Cardiac septum (tissue), 1 donor: ENCODE measurements at regions not wholly inside any gene's neighbourhood (a gene's known extent, or its start where the extent isn't known, plus 50 kb on each side); places are given as distances from the start of the nearest gene placed in this dataset.

ENCODE experiments used
- DNase-seq: peaks from one replicate; pipeline ENCODE4 v3.0.0-alpha.2; 2020; ENCODE audit warnings: low spot score
- intact Hi-C: fragments of 100-400 bp; cut with DNase I; formaldehyde crosslinking; loops from one replicate; pipeline ENCODE4 v1.14.0; 2022
- donor health status: DM: no; HTN: no; CAD: no.

GRCh38 chr18:40524881-40525280, 1430.2 kb upstream of the PIK3C3 start:
- DNase-seq, result no peak
- intact Hi-C loops, result no loop called here

- intact Hi-C loops, result no loop called here
- no peak for DNase-seq
These were observed 1431.7 kb upstream of the PIK3C3 start for GRCh38 chr18:40523287-40523686.

DNA sequence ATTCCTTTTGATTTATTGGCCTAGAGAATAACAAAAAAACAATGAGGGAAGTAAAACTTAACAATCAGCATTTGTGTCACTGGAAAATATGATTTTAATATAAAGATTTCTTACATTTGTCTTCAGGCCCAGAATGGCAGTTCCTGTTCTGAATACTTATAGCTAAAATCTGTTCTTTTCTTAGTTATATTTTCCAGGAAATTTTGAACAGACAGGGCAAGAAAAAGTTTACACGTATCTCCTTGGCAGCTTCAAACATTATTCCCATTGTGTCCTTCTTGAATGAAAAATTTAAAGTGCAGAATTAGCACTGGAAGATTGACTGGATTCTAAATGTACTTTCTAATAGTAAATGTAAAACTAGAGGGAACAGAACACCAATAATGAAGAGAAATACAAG, 1454.0 kb upstream of the PIK3C3 start:
- intact Hi-C loops, result no loop called here
- DNase-seq, result no peak

DNA sequence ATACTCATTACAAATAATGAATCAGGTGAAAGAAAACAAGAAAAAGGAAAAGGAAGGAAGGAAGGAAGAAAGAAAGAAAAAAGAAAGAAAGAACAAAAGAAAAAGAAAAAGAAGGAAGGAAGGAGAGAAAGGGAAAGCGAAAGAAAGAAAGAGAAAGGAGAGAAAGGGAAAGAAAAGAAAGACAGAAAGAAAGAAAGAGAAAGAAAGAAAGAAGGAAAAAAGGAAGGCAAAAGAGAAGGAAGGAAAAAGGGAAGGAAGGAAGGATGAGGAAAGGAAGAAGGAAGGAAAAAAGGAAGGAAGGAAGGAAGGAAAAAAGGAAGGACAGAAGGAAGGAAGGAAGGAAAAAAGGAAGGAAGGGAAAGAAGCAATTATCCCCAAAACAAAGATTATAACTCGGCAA, 1460.4 kb upstream of the PIK3C3 start:
- intact Hi-C loops, result no loop called here
- no peak for DNase-seq

DNA sequence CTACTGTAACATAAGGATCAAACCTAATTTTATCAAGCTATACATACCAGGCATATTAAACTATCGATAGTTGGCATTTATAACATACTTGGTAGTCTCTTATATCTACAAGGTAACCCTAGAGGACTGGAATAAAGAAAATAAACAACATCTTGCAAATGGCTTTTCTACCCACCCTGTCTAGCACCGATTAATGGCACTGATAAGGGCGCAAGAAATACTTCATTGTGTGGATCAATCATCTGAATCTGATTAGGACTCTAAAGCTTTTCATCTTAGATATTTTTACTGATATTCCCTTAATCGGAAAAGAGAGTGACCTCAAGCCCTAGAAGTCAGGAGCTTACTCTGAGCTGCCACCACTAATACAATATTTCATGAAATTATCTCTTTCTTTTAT, 1461.7 kb upstream of the PIK3C3 start:
- intact Hi-C loops, result no loop called here
- no peak for DNase-seq

- no peak for DNase-seq
- intact Hi-C loops, result no loop called here
These were observed 1465.7 kb upstream of the PIK3C3 start for GRCh38 chr18:40489301-40489700.

GRCh38 chr18:40485318-40485717, 1469.7 kb upstream of the PIK3C3 start:
- DNase-seq, result no peak
- intact Hi-C loops, result no loop called here

DNA sequence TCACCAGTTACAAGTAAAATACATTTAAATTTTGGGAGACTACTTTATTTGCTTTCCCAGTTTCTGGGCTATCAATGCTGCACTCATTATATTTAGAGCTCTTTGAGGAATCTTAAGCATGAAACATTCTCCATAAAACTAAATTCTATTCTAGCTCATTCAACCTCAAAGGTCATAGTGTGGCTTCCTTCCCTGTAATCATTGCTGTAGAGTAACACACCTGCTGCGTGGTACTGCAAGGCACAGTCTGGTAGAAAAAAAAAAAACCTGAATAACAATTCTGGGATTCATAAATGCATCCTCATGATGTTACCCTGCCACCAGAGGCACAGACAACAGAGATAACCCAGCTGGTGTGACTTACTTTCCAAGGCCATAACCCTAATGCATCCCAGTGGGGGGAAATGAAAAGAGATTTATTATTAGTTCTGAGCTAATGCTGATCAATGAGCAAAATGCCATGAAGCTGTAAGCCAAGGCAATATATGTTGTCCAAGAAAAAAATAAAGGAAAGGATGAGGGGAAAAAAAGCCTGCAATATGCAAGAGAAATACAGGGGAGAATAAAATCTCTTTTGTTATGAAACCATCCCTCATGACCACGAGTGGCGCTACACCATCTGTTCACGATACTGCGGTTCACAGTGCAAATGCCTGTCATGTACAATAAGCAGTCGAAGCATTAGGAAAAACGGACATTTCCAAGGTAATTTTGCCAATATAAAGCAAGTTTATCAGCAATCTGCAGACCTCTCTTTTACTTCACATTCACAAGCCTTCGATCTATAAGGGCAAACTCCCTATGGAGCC, 1481.6 kb upstream of the PIK3C3 start:
- intact Hi-C loops, result no loop called here
- DNase-seq, result no peak

DNA sequence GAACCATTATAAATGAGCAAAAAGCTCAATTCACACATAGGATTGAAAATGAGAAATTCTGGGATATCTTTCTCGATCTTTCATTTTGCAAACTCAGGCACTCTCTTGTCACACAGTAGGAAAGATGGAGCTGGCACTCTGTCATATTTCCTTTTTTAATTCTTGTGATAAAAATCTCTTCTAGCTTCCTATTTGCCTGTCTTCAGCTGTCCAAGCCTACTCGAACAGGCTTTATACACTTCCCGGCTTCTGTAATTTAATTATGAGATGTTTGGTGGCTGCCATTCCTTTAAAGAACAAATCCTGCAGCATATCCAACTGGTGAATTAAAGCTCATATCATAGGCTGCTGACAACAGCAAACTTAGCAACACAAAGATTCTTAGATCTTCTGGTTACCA, 1484.3 kb upstream of the PIK3C3 start:
- no peak for DNase-seq
- intact Hi-C loops, result no loop called here

DNA sequence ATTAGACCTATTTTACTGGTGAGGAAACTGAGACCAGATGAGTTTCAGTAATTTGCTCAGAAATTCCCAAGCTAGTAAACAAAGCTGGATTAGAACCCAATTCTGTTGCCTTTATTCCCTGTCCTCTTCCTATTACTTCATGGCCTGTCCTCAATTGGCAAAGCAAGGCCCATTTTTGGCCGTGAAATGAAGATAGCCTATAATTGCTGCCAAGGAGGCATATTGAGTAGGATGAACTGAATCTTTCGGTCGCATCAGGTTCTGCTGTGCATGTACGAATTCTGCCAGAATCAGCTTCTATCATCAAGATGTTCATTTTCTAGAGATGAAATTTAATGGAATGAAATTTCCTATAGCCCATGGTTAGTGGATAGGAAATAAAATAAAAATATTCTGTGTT, 1485.2 kb upstream of the PIK3C3 start:
- DNase-seq, result no peak

DNA sequence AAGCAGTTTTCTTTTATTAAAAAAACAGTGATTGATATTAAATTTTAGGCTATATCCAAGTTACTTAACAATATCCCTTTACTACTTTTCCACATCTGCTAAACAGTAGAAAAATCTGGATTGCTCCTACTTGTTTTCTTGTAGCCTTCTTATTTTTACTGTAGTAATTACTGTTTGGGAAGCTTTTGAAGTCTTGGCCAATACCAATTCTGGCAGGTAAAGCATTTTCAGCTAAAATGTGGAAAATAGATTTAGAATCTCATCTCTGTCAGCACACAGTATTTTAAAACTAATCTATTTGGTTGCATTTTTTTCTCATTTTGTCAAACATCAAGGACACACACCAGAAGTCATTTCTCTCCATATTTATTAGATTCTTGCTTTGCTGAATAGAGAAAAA, 1485.7 kb upstream of the PIK3C3 start:
- no peak for DNase-seq
- intact Hi-C loops, result no loop called here

More for the DNA sequence above, 1485.2 kb upstream of the PIK3C3 start:
- intact Hi-C loops, result no loop called here

- intact Hi-C loops, result no loop called here
- DNase-seq, result no peak
These were observed 1491.0 kb upstream of the PIK3C3 start for GRCh38 chr18:40464032-40464431.

GRCh38 chr18:40453903-40454302, 1501.1 kb upstream of the PIK3C3 start:
- DNase-seq, result no peak
- intact Hi-C loops, result no loop called here

DNA sequence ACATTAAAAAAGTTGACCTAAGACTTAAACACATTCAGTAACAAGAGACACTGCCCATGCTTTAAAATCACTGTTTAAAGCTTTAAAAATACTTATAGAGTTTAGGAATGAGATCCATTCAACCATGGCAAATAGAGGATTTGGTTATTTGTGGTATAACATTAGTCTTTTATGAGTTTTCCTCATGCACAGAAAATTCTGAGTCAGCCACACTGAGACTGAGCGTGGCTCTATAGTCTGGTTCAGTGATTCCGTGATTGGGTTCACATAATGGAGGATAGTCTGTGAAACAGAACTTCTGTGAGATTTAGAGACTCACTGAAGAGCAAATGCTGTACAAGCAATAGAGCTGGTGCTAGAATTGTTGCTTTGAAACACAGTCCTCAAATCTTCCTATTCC, 1502.4 kb upstream of the PIK3C3 start:
- intact Hi-C loops, result no loop called here
- DNase-seq, result no peak

- intact Hi-C loops, result no loop called here
- DNase-seq, result no peak
These were observed 1504.3 kb upstream of the PIK3C3 start for GRCh38 chr18:40450751-40451150.

- intact Hi-C loops, result no loop called here
- no peak for DNase-seq
These were observed 1507.2 kb upstream of the PIK3C3 start for GRCh38 chr18:40447820-40448219.

DNA sequence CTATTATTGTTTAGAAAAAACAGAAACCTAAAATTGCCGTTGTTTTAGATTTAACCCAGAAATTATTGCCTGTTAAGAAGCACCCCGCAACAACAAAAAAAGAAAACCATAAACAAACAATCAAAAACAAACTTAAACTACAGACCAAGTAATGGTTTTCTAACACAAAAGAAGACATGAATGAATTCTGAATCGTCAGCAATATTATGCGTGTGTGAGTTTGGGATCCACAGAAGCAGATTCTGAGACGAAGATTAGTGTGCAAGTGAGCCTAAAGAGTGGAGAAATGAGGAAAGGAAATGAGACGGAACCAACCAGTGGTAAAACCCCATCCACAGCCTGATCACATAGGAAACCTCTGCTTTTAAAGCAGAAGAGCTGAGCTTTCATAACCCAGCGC, 1514.9 kb upstream of the PIK3C3 start:
- intact Hi-C loops, result no loop called here
- no peak for DNase-seq

- intact Hi-C loops, result no loop called here
- DNase-seq, result no peak
These were observed 1517.5 kb upstream of the PIK3C3 start for GRCh38 chr18:40437517-40437916.

DNA sequence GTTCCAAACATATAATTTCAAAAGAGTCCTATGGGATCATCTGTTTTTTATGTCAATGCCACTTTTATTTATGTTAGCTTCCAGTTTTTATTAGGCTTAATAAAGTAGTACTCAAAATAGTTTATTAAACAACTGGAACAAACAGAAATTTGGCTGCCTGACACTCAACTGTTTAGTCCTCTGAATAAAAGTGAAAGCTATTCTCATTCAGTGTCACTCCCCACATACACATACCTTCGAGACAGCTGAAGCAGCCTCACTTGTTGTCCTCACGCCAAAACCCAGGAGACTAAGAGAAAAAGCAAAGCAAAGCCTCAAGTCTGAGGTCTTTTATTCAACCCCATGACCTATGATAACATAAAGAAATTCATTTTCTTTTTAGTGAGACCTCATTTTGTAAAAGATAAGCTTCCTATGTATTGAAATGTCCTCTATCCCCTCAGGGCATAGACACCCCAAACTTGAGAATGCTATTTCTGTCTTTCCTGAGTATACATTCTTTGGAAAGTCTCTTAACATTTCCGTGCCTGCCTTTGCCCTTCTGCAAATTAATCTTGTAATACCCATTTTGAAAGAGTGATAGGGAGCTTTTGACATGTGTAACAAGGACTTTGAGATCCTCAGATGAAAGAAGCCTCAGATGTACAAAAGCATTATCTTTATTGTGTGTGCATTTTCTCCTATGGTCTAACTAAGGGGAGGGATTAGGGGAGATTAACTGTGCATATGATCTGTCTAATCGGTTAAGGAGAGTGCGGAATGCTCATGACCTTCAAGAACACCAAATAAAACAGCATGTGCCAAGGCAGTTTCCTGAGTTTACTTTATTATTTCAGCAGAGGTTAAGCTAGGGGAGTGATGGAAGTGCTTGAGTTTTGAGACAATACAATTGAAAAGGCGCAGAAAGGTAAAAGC, 1523.7 kb upstream of the PIK3C3 start:
- DNase-seq, result no peak
- intact Hi-C loops, result no loop called here

DNA sequence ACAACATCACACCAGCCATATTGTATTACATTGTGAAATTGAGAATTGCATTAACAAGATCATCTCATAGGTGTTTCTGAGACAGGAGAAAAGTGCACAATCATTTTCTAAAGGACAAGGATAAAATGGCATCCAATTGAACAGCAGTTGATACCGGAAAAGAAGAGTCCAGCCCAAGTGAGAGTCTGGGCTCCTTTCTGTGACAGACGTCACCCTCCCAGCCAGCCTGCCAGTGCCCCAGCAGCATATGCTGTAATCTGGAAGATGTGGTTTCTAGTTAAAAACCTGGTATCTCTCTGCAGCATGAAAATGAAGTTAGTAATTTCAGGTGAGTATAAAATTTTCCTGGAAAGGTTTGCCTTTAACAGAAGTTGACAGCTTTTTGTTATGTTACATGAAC, 1531.7 kb upstream of the PIK3C3 start:
- intact Hi-C loops, result no loop called here
- no peak for DNase-seq

GRCh38 chr18:40420675-40421074, 1534.4 kb upstream of the PIK3C3 start:
- DNase-seq, result no peak
- intact Hi-C loops, result no loop called here
